Activated gamma-delta T cell treated with anti-CD3 and anti-CD28 coated beads, Interleukin-2, amount 50 U/mL, for 16 hours (primary cell): ENCODE measurements at regions not wholly inside any gene's neighbourhood (a gene's known extent, or its start where the extent isn't known, plus 50 kb on each side); places are given as distances from the start of the nearest gene placed in this dataset.

Experiments
- DNase-seq: peaks from one replicate; pipeline ENCODE4 v3.0.0-alpha.2; 2020; ENCODE audit warnings: low read depth

DNA sequence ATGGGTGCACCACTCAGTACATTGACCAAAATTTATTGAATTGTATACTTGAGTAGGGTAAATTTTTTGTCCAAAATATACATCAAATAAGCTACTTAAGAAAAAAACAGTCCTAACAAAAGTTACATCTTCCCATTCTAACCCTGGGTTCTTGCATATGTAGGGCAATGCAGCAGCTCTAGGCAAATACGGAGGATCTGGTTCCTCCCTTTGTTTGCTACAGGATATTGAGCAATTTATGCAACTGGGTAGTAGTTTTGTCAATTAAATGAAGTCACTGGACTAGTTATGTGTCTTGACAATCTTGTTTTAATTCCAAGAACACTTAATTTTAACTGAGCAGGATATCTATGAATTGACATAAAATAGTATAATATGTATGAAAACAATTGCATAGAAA is 1507.2 kb upstream of the PIK3C3 start:
- no peak for DNase-seq

DNA sequence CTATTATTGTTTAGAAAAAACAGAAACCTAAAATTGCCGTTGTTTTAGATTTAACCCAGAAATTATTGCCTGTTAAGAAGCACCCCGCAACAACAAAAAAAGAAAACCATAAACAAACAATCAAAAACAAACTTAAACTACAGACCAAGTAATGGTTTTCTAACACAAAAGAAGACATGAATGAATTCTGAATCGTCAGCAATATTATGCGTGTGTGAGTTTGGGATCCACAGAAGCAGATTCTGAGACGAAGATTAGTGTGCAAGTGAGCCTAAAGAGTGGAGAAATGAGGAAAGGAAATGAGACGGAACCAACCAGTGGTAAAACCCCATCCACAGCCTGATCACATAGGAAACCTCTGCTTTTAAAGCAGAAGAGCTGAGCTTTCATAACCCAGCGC is 1514.9 kb upstream of the PIK3C3 start:
- no peak for DNase-seq

DNA sequence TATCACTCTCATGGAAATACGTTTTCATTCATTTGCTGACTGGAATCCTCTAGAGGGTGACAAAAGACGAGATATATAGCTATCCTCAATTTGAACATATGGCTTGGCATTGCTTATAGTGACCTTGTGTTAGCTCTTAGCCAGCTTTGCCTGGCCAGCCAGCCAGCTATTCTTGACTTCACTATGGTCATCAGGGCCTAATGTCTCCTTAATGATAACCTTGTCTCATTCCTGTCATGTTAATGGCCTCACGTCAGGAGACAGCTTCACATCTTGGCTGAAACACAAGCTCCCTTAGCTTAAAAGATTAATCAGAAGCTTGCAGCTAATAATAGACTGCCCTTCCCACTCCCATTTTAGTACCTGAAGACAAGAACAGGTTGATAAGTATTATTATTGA is 1517.5 kb upstream of the PIK3C3 start:
- no peak for DNase-seq

DNA sequence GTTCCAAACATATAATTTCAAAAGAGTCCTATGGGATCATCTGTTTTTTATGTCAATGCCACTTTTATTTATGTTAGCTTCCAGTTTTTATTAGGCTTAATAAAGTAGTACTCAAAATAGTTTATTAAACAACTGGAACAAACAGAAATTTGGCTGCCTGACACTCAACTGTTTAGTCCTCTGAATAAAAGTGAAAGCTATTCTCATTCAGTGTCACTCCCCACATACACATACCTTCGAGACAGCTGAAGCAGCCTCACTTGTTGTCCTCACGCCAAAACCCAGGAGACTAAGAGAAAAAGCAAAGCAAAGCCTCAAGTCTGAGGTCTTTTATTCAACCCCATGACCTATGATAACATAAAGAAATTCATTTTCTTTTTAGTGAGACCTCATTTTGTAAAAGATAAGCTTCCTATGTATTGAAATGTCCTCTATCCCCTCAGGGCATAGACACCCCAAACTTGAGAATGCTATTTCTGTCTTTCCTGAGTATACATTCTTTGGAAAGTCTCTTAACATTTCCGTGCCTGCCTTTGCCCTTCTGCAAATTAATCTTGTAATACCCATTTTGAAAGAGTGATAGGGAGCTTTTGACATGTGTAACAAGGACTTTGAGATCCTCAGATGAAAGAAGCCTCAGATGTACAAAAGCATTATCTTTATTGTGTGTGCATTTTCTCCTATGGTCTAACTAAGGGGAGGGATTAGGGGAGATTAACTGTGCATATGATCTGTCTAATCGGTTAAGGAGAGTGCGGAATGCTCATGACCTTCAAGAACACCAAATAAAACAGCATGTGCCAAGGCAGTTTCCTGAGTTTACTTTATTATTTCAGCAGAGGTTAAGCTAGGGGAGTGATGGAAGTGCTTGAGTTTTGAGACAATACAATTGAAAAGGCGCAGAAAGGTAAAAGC is 1523.7 kb upstream of the PIK3C3 start:
- DNase-seq, result no peak

DNA sequence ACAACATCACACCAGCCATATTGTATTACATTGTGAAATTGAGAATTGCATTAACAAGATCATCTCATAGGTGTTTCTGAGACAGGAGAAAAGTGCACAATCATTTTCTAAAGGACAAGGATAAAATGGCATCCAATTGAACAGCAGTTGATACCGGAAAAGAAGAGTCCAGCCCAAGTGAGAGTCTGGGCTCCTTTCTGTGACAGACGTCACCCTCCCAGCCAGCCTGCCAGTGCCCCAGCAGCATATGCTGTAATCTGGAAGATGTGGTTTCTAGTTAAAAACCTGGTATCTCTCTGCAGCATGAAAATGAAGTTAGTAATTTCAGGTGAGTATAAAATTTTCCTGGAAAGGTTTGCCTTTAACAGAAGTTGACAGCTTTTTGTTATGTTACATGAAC is 1531.7 kb upstream of the PIK3C3 start:
- no peak for DNase-seq

DNA sequence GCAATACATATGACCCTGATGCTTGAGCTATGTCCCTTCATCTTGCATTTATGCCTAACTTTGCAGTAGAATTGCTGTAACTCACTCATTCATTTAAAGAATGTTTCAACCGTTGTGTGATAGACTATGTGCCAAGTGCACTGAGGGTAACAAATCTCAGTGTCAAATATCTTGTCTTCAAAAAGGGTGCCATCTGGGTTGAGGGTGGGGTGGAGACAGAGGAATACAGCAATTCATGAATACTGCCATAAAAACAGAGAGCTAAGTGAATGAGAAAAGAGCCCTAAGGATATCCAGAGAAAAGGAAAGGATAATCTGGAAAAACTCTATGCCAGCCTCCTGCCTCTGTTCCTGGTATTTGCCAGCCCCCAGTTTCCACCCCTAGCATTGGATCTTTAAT is 1534.4 kb upstream of the PIK3C3 start:
- DNase-seq, result no peak

DNA sequence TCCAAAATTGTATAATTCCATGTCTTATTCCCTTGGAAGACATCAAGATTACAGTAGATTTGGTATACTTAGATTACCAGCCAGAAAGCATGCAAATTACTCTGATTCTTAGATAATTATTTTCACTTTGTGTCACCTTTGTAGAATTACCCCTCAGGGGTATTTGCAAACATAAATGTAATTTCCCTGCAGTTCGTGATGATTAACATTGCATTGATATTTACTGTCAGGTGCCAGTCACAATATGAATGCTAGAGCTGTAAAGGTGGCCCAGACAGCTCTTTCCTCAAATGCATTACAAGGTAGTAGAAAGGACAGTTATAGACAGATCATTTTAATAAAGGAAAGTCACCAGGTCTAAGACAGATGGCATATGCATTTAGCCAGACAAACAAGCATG is 1537.5 kb upstream of the PIK3C3 start:
- DNase-seq, result no peak

DNA sequence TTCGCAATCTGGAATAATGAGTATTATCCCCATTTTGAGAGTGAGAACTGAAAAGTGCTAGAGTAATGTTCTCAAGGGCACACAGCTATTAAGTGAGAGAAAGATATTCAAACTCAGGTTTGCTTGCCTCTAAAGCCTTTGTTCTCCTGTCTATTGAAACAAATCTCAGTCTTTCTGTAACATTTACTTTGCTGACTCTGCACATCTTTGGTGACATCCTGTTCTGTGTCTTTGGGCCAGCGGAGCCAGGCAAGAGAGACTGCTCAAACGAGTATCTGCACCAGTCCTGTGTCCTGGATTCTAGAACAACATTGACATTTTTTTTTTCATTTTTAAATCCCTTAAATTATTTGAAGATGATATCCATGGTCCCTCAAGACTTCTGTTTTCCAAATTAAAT is 1539.2 kb upstream of the PIK3C3 start:
- no peak for DNase-seq

DNA sequence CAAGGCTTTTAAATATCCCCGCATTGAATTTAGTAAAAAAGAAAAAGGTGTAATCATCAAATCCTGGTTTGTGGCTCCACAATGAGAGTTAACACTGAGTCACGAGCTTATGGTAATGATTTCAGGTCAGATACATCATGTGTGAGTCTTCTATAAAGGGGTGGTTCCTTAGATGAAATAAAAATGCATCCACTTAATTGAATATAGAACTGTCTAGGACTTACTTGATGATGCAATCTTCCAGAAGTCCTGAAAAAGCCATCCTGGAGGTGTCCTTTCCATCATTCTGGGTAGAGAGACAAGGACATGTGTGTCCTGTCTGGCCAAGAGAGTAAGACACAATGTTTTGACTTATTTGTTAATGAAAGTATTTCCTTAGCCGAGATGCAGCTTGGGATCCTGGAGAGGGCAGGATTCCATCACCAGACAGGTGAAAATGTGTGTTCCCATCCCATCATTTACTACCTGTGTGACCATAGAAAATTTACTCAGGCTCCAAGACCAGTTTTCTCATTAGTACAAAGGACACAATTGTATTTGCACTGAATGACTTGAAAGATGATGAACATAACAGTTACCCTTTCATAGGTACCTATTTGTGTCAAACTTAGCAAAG is 1539.8 kb upstream of the PIK3C3 start:
- DNase-seq, result no peak

DNA sequence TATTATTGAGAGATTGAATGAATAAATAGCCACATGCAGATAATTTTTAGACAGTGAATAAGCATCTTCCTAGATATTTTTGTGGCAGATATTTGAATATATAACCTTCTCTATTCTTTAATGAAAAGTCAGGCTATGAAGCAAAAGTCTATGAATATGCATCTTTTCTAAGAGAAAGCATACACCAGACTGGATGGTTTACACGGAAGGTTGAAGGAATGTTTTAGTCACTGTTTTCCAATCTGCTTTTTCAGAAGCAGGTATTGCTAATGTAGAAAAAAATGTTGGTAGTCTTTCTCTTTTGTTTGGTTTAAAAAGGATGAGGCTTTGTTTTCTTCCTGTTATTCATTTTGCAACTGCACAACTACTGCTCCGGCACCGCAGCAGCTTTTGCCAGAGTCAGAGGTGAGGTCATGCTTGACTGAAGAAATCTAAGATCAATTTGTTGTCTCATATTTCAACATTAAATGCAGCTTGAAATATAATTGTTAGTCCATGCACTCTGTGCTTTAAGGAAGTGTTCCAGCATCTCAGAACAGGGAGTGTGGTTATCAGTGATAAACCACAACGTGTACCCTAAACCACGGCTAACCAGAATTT is 1540.8 kb upstream of the PIK3C3 start:
- DNase-seq, result no peak

DNA sequence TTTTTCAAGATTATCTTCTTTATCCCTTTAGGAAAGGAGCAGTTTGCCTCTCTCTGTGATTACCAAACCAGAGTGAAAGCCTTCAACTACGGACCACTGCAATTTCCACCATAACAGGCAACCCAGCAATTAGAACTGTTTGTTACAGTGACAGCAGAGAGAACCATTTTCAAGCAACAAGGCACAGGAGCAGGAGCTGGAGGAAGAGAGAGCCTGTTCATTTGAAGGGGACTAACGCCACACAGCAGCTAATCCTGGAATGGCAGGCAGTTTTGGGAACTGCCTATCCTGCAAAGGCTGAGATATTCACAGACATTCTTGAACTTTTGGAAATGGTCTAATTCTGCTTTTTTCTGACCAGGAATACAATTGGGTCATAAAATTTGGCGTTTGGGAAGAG is 1541.9 kb upstream of the PIK3C3 start:
- DNase-seq, result no peak

DNA sequence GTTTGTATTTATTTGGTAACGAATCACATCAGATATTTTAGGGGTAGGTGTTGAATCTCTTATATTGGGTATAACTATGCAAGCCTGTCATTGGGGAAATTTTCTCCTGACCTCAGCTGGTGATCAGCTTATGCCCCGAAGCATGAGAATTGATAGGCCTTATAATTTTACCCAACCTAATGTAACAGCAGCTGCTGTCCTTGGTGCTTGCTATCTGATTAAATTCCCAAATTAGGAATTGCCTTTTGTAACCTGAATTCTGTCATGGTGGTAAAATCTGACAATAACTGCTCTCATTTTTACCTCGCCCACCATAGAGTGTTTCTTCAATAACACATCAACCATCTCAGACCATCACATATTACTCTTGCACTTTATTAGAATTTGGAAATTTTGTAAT is 1542.6 kb upstream of the PIK3C3 start:
- DNase-seq, result no peak

DNA sequence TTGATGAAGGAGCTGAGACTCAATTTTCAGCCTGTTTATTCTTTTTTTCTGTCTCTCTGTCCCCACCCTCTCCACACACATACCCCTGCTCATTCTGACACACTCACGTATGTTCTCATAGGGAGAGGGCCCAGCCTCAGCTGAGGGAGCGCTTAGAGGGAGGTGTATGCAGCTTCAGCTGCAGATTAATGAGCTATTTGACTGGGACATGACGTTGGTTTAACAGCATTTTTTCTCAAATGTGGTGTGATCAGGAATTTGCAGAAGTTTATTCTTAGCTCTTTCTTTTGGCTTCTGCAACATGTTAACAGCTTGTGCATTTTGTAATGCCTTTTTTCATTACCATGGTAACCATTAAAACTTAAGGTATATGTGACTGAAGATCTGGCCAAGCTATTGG is 1547.1 kb upstream of the PIK3C3 start:
- no peak for DNase-seq

DNA sequence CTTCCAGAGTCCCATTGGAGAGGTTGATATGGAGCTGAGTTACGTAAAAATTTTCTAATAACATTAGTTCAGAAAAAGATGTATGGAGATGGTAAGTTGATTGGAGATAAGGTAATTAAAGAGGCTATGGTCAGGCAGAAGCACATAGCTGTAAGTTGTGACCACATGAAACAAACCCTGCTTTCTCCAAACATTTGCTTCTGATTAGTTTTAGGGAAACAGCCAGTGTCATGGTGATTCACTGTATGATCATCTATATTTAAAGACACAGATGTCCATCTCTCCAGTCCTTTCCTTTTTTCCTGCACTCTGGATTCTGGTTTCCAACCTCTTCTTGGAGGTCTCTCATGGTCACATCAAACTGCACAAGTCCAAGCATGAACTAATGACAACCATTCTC is 1550.8 kb upstream of the PIK3C3 start:
- no peak for DNase-seq

DNA sequence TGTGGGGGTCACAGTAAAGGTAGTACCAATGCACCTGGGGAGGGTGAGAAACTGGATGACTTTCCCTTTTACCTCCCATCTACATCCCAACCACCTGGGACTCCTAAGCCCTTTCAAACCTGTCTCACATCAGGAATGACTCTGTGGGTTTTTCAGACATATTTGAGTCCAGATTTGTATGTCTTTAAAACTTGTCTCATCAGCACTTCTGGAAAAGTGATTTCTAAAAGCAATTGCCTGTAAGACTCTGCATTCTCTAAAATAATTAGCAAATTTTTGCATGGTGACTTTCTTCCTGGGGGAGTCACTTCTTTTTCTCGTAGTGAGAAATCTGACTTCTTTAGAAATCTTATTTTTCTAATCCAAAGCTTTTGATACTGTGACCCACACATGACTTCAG is 1553.0 kb upstream of the PIK3C3 start:
- no peak for DNase-seq

DNA sequence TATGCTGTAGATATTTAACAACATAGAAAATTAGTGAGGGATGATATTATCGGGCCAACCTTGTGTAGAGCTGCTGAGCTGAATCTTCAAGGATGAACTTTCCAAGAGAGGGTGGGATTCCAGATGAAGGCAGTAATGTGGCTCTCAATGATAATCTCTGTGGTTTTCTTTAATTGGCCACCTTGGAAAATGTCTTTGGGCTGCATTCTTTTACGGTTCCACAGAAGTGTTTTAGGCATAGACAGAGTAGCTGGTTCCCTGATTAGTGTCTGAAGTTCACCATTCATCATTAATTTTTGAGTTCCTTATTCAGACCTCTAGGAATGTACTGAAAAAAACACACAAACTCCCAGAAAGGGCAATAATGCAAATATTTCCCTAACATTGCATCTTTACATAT is 1566.9 kb upstream of the PIK3C3 start:
- no peak for DNase-seq

DNA sequence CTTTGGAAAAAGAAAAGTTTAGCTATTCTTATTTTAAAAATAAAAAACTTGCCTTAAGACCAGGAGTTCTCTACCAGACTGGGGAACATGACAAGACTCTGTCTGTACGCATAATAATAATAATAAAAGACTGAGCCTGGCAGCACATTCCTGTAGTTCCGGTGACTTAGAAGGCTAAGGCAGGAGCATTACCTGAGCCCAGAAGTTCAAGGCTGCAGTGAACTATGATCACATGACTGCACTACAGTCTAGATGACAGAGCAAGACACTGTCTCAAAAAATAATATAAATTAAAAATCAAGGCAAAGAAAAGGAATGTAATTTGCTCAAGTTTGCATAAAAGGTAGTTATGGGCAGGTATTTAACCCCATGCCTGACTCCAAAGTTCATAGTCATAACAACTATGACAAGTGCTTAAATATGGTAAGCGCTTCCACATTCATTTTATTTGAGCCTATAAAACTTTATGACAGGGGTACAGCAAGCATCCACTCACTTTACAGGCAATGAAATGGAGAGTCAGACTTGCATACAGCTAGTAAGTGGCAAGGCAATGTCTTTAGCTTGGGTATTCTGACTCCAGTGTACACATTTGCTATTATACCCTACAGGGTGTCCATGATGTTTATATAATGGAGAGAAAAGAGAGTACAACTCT is 1567.8 kb upstream of the PIK3C3 start:
- DNase-seq, result no peak

DNA sequence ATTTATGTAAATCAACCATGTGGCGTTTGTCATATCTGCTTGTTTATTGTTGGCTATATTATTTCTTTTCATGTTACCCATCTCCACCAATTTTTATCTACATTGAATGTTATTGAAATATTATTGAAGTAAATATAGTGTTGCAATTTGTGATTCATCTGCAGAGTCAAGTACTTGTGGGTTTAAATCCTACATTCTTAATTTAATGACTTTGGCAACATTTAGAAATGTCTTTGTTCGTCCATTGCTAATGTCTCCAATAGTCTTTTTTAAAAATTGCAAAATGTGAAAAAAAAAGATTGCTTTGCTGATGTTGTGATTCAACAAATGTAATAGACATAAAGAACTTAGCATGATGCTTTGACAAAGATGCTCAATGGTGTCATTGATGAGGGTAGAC is 1572.8 kb upstream of the PIK3C3 start:
- no peak for DNase-seq

DNA sequence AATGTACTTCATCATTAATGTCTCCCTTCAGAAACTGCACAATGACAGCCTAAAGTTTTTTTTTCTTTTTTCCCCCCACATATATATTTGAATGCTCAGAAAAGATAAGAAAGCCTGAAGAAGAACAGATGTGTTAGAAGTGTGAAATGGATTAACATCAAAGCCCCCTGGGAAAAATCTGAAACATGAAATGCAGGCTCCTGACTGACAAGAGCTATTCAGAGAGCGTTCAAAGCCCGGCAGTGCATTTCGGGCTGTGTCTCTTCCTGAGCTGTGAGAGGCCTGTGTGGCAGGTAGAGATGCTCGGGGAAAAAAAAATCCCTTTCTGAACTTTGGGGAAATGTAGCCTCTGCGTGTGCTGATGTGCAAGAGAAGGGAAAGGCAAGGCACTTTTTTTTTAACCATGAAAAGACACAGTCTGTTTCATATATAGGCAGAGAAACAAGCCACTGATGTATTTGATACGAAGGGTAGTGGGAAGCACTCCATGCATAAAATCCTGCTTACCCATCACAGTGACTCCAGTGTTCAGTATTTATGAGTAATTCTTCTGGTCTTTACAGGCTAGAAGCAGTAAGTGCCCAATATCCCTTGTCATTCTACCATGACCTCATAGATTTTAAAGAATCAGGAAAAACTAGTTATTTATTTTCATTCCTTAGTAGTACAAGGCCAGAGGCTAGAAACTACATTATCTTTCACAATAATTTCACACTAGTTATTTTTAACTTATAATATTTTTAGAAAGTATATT is 1574.2 kb upstream of the PIK3C3 start:
- no peak for DNase-seq

DNA sequence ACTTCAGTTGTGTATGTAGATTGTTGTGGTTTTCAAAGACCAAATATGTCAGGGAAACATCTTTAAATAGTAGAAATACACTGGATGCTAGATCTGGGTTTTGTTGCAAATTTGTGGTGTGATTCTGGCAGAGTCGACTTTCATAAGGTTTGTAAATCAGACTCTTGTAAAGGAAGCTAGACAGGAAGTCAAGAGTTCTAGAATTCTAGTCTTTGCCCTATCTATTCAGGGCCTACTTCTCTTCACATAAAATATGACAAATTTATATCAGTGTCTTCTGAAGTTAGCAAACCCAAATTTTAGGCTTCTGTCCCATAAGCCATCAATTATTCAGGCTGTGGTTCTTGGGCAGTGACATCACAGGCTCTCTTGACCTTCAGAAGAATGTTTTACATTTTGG is 1579.2 kb upstream of the PIK3C3 start:
- no peak for DNase-seq

DNA sequence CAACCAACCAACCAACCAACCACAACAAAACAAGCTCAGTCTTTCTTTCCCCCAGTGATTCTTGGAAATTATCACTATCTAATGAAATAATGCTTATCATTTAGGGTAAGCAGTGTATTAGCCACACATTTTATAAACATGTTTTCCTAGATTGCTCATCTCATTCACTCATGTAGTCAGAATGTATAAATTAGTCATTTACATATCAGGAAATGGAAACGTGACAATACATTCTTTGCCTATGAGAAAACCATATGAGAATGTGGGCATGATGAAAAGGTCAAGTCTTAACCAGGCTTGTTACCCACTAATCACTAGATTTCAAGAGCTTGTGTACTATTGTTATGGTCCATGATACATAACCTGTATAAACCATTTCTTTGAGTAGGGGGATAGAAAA is 1583.4 kb upstream of the PIK3C3 start:
- DNase-seq, result no peak

DNA sequence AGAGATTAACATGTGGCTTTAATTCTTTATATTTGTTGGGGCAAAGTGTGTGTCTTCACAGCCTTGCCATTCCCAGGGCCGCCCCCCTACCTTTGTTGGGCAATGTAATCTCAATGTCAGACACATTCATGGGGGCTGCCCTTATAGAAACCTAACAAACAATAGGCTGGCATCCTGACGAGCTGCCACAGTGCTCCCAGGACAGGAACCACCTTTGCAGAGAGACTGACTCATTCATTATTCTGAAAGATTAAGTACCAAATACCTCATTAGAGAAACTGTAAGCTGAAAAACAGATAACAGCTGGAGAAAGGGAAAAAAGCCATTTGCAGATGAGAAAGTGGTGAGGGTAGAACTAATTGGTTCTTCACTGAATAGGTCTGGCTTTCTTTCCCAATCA is 1587.5 kb upstream of the PIK3C3 start:
- DNase-seq, result no peak
